ENCODE measurements at regions not wholly inside any gene's neighbourhood (a gene's known extent, or its start where the extent isn't known, plus 50 kb on each side); places are given as distances from the start of the nearest gene placed in this dataset.

- no peak for DNase-seq
These were observed 391.1 kb downstream of the PMP22 start for GRCh38 chr17:14873996-14874395.

- no peak for DNase-seq
These were observed 391.6 kb downstream of the PMP22 start for GRCh38 chr17:14873540-14873939.

- DNase-seq = no peak
These were observed 393.2 kb downstream of the PMP22 start for GRCh38 chr17:14871921-14872320.

GRCh38 chr17:14866266-14866665 lies 398.9 kb downstream of the PMP22 start:
- DNase-seq = no peak

- no peak for DNase-seq
These were observed 401.0 kb downstream of the PMP22 start for GRCh38 chr17:14864127-14864526.

GRCh38 chr17:14859542-14859941 lies 405.6 kb downstream of the PMP22 start:
- DNase-seq = no peak

- DNase-seq = no peak
These were observed 408.9 kb downstream of the PMP22 start for GRCh38 chr17:14856176-14856575.

GRCh38 chr17:14854691-14855090 lies 410.4 kb downstream of the PMP22 start:
- DNase-seq = no peak

GRCh38 chr17:14845591-14846281 lies 419.4 kb downstream of the PMP22 start:
- DNase-seq = no peak

- DNase-seq = no peak
These were observed 421.9 kb downstream of the PMP22 start for GRCh38 chr17:14843086-14843795.

GRCh38 chr17:14840616-14841231 lies 424.4 kb downstream of the PMP22 start:
- no peak for DNase-seq

- DNase-seq = no peak
These were observed 426.6 kb downstream of the PMP22 start for GRCh38 chr17:14838567-14838966.

GRCh38 chr17:14833201-14833785 lies 431.8 kb downstream of the PMP22 start:
- no peak for DNase-seq

- DNase-seq = no peak
These were observed 433.6 kb downstream of the PMP22 start for GRCh38 chr17:14831491-14831890.

- DNase-seq = no peak
These were observed 437.7 kb downstream of the PMP22 start for GRCh38 chr17:14827396-14827919.

- no peak for DNase-seq
These were observed 438.8 kb downstream of the PMP22 start for GRCh38 chr17:14826358-14826757.

GRCh38 chr17:14818469-14818868 lies 446.7 kb downstream of the PMP22 start:
- no peak for DNase-seq

- DNase-seq = no peak
These were observed 450.0 kb downstream of the PMP22 start for GRCh38 chr17:14815079-14815478.

GRCh38 chr17:14813649-14814370 lies 451.3 kb downstream of the PMP22 start:
- DNase-seq = no peak

- no peak for DNase-seq
These were observed 456.7 kb downstream of the PMP22 start for GRCh38 chr17:14808425-14808824.

- no peak for DNase-seq
These were observed 459.8 kb downstream of the PMP22 start for GRCh38 chr17:14805348-14805747.

GRCh38 chr17:14803826-14804225 lies 461.3 kb downstream of the PMP22 start:
- no peak for DNase-seq

GRCh38 chr17:14797801-14798200 lies 467.3 kb downstream of the PMP22 start:
- DNase-seq = no peak
